ENCODE measurements at regions not wholly inside any gene's neighbourhood (a gene's known extent, or its start where the extent isn't known, plus 50 kb on each side); places are given as distances from the start of the nearest gene placed in this dataset.

GRCh38 chr2:240364582-240364960, 70.9 kb upstream of the GPC1 start:
- DNase-seq (ENCODE audit: low spot score in 2 of 2) = no peak
- 60% methylated on average over 1 of the region's 16 CpGs for WGBS

GRCh38 chr2:240364961-240365775, 70.3 kb upstream of the GPC1 start:
- H3K36me3 ChIP-seq = no peaks in the 10 kb centered on the region
- H3K4me3 ChIP-seq = no peak overlapping the region
- 79% methylated on average over 12 of the region's 30 CpGs for WGBS
- H3K9me3 ChIP-seq = peaks cover 10% of the 10 kb centered on the region
- no peak overlapping the region for H3K27ac ChIP-seq
- no peak for DNase-seq (ENCODE audit: low spot score in 2 of 2)
- H3K4me1 ChIP-seq = peaks cover 12% of the 10 kb centered on the region
- TF ChIP-seq POLR2A (IDR thresholded peaks at IDR 0.05) (no peak), EP300 (IDR thresholded peaks at IDR 0.05) (no peak), POLR2AphosphoS5 (IDR thresholded peaks at IDR 0.05) (no peak), CTCF (IDR thresholded peaks at IDR 0.05) (no peak)
- peaks cover 11% of the 10 kb centered on the region for H3K27me3 ChIP-seq

More at GRCh38 chr2:240364582-240364960, 70.9 kb upstream of the GPC1 start:
- TF ChIP-seq POLR2A (IDR thresholded peaks at IDR 0.05) = no peak
- TF ChIP-seq POLR2AphosphoS5 (IDR thresholded peaks at IDR 0.05) = no peak
- TF ChIP-seq EP300 (IDR thresholded peaks at IDR 0.05) = no peak
- TF ChIP-seq CTCF (IDR thresholded peaks at IDR 0.05) = no peak
- Histone ChIP-seq H3K9me3 (peaks cover 10% of the 10 kb centered on the region), H3K27me3 (peaks cover 11% of the 10 kb centered on the region), H3K27ac (no peak overlapping the region), H3K4me3 (no peak overlapping the region), H3K36me3 (no peaks in the 10 kb centered on the region), H3K4me1 (peaks cover 6% of the 10 kb centered on the region)

GRCh38 chr2:240365971-240366471, 69.4 kb upstream of the GPC1 start:
- Histone ChIP-seq H3K27me3 (peaks cover 11% of the 10 kb centered on the region), H3K36me3 (no peaks in the 10 kb centered on the region), H3K4me3 (no peak overlapping the region), H3K9me3 (peaks cover 3% of the 10 kb centered on the region), H3K27ac (no peak overlapping the region), H3K4me1 (peaks cover 16% of the 10 kb centered on the region)
- TF ChIP-seq EP300 (IDR thresholded peaks at IDR 0.05) = no peak
- no peak for TF ChIP-seq CTCF (IDR thresholded peaks at IDR 0.05)
- no peak for TF ChIP-seq POLR2A (IDR thresholded peaks at IDR 0.05)
- no peak for TF ChIP-seq POLR2AphosphoS5 (IDR thresholded peaks at IDR 0.05)
- WGBS = no CpG with 5 or more reads among the region's 9 CpGs
- no peak for DNase-seq (ENCODE audit: low spot score in 2 of 2)

- H3K27me3 ChIP-seq = peaks cover 11% of the 10 kb centered on the region
- no peaks in the 10 kb centered on the region for H3K36me3 ChIP-seq
- no peak for DNase-seq (ENCODE audit: low spot score in 2 of 2)
- 96% methylated on average over 19 of the region's 19 CpGs for WGBS
- no peaks in the 10 kb centered on the region for H3K9me3 ChIP-seq
- no peak overlapping the region for H3K27ac ChIP-seq
- H3K4me1 ChIP-seq = peaks cover 16% of the 10 kb centered on the region
- H3K4me3 ChIP-seq = no peak overlapping the region
- TF ChIP-seq CTCF (IDR thresholded peaks at IDR 0.05) (no peak), POLR2AphosphoS5 (IDR thresholded peaks at IDR 0.05) (no peak), EP300 (IDR thresholded peaks at IDR 0.05) (no peak), POLR2A (IDR thresholded peaks at IDR 0.05) (no peak)
These were observed 68.6 kb upstream of the GPC1 start for GRCh38 chr2:240366901-240367300.

GRCh38 chr2:240367721-240368120, 67.7 kb upstream of the GPC1 start:
- no peaks in the 10 kb centered on the region for H3K9me3 ChIP-seq
- TF ChIP-seq EP300 (IDR thresholded peaks at IDR 0.05) = no peak
- no peak for TF ChIP-seq POLR2A (IDR thresholded peaks at IDR 0.05)
- no peak for TF ChIP-seq CTCF (IDR thresholded peaks at IDR 0.05)
- TF ChIP-seq POLR2AphosphoS5 (IDR thresholded peaks at IDR 0.05) = no peak
- no peak for DNase-seq (ENCODE audit: low spot score in 2 of 2)
- H3K4me3 ChIP-seq = no peak overlapping the region
- peaks cover 16% of the 10 kb centered on the region for H3K4me1 ChIP-seq
- no peak overlapping the region for H3K27ac ChIP-seq
- peaks cover 7% of the 10 kb centered on the region for H3K27me3 ChIP-seq
- WGBS = 92% methylated on average over 12 of the region's 15 CpGs
- no peaks in the 10 kb centered on the region for H3K36me3 ChIP-seq

All from suprapubic skin (tissue), 4 donors.